ENCODE measurements at regions not wholly inside any gene's neighbourhood (a gene's known extent, or its start where the extent isn't known, plus 50 kb on each side); places are given as distances from the start of the nearest gene placed in this dataset.

DNA sequence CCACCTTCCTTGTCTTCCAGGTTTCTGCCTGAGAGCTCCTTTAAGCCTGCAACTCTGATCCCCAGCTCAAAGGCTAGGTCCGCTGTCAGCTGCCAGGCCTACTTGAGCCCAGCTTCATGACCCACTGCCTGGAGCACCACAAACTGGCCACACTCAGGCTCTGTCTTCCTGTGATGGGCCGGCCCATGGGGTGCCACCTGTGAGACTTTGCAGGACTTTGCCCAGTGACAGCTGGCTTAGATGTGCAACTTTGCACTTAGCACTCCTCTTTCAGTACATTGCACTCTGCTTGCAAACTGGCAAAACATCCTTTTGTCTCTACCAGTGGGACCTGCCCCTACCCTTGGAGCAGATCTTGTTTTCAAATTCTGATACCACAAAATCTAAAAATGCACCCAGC is 311.5 kb upstream of the PDE4D start (continued):
- TF ChIP-seq, protein P1, sequence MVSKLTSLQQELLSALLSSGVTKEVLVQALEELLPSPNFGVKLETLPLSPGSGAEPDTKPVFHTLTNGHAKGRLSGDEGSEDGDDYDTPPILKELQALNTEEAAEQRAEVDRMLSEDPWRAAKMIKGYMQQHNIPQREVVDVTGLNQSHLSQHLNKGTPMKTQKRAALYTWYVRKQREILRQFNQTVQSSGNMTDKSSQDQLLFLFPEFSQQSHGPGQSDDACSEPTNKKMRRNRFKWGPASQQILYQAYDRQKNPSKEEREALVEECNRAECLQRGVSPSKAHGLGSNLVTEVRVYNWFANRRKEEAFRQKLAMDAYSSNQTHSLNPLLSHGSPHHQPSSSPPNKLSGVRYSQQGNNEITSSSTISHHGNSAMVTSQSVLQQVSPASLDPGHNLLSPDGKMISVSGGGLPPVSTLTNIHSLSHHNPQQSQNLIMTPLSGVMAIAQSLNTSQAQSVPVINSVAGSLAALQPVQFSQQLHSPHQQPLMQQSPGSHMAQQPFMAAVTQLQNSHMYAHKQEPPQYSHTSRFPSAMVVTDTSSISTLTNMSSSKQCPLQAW (CRISPR knock-in tag; IDR thresholded peaks at IDR 0.05): no peak
- TF ChIP-seq MEIS2 (CRISPR knock-in tag; IDR thresholded peaks at IDR 0.05) (0 out of 2 replicates have a peak, but pooled peaks have one; percentile 44), PAWR (CRISPR knock-in tag; IDR thresholded peaks at IDR 0.05; ENCODE audit: borderline replicate concordance) (no peak), HDAC2 (CRISPR knock-in tag; IDR thresholded peaks at IDR 0.05) (0 out of 2 replicates have a peak, but pooled peaks have one; percentile 24), ATF6 (CRISPR knock-in tag; conservative IDR thresholded peaks at IDR 0.05) (no peak), JDP2 (CRISPR knock-in tag; IDR thresholded peaks at IDR 0.05; ENCODE audit: borderline replicate concordance) (no peak), ARNTL (CRISPR knock-in tag; IDR thresholded peaks at IDR 0.05) (no peak), STAT6 (CRISPR knock-in tag; IDR thresholded peaks at IDR 0.05; ENCODE audit: borderline replicate concordance) (no peak), PAXIP1 (CRISPR knock-in tag; conservative IDR thresholded peaks at IDR 0.05) (peak; percentile 57), ELF1 (CRISPR knock-in tag; IDR thresholded peaks at IDR 0.05) (no peak), ZNF329 (CRISPR knock-in tag; IDR thresholded peaks at IDR 0.05; ENCODE audit: low read depth) (no peak), MEF2D (CRISPR knock-in tag; IDR thresholded peaks at IDR 0.05) (no peak), DNMT3B (CRISPR knock-in tag; conservative IDR thresholded peaks at IDR 0.05) (no peak), RBFOX2 (IDR thresholded peaks at IDR 0.05; ENCODE audit: low read depth, low read length) (no peak)
- TF ChIP-seq, protein P2, sequence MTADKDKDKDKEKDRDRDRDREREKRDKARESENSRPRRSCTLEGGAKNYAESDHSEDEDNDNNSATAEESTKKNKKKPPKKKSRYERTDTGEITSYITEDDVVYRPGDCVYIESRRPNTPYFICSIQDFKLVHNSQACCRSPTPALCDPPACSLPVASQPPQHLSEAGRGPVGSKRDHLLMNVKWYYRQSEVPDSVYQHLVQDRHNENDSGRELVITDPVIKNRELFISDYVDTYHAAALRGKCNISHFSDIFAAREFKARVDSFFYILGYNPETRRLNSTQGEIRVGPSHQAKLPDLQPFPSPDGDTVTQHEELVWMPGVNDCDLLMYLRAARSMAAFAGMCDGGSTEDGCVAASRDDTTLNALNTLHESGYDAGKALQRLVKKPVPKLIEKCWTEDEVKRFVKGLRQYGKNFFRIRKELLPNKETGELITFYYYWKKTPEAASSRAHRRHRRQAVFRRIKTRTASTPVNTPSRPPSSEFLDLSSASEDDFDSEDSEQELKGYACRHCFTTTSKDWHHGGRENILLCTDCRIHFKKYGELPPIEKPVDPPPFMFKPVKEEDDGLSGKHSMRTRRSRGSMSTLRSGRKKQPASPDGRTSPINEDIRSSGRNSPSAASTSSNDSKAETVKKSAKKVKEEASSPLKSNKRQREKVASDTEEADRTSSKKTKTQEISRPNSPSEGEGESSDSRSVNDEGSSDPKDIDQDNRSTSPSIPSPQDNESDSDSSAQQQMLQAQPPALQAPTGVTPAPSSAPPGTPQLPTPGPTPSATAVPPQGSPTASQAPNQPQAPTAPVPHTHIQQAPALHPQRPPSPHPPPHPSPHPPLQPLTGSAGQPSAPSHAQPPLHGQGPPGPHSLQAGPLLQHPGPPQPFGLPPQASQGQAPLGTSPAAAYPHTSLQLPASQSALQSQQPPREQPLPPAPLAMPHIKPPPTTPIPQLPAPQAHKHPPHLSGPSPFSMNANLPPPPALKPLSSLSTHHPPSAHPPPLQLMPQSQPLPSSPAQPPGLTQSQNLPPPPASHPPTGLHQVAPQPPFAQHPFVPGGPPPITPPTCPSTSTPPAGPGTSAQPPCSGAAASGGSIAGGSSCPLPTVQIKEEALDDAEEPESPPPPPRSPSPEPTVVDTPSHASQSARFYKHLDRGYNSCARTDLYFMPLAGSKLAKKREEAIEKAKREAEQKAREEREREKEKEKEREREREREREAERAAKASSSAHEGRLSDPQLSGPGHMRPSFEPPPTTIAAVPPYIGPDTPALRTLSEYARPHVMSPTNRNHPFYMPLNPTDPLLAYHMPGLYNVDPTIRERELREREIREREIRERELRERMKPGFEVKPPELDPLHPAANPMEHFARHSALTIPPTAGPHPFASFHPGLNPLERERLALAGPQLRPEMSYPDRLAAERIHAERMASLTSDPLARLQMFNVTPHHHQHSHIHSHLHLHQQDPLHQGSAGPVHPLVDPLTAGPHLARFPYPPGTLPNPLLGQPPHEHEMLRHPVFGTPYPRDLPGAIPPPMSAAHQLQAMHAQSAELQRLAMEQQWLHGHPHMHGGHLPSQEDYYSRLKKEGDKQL (CRISPR knock-in tag; IDR thresholded peaks at IDR 0.05; ENCODE audit: low read depth): no peak
